GM12872 (cell line): ENCODE measurements at regions not wholly inside any gene's neighbourhood (a gene's known extent, or its start where the extent isn't known, plus 50 kb on each side); places are given as distances from the start of the nearest gene placed in this dataset.

Experiments
- TF ChIP-seq, protein P1 (sequence below): IDR thresholded peaks from 3 replicates; pipeline ENCODE4 v1.5.1; 2011; ENCODE audit warnings: low read depth, mild to moderate bottlenecking, low read length, moderate library complexity; ENCODE audit not compliant: insufficient read depth

DNA sequence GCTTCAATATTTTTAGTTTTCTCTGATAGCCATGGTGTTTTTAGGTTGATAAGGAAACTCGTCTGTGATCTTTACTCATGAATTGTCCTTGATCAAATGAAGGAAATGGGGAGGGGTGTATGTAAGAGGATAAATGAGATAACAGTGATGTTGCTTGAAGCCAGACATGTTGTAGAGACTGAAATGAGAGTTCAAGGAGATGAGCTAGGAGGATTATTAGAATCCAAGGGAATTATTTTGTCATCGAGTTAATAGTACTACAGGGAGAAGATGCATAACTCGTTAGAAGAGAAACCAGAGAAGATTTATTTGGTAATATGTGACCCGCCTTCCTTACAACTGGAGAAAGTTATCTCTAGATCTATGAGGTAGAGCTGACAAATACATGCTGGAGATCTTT, 371.3 kb upstream of the DDHD1 start:
- TF ChIP-seq, protein P1, sequence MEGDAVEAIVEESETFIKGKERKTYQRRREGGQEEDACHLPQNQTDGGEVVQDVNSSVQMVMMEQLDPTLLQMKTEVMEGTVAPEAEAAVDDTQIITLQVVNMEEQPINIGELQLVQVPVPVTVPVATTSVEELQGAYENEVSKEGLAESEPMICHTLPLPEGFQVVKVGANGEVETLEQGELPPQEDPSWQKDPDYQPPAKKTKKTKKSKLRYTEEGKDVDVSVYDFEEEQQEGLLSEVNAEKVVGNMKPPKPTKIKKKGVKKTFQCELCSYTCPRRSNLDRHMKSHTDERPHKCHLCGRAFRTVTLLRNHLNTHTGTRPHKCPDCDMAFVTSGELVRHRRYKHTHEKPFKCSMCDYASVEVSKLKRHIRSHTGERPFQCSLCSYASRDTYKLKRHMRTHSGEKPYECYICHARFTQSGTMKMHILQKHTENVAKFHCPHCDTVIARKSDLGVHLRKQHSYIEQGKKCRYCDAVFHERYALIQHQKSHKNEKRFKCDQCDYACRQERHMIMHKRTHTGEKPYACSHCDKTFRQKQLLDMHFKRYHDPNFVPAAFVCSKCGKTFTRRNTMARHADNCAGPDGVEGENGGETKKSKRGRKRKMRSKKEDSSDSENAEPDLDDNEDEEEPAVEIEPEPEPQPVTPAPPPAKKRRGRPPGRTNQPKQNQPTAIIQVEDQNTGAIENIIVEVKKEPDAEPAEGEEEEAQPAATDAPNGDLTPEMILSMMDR: no peak

DNA sequence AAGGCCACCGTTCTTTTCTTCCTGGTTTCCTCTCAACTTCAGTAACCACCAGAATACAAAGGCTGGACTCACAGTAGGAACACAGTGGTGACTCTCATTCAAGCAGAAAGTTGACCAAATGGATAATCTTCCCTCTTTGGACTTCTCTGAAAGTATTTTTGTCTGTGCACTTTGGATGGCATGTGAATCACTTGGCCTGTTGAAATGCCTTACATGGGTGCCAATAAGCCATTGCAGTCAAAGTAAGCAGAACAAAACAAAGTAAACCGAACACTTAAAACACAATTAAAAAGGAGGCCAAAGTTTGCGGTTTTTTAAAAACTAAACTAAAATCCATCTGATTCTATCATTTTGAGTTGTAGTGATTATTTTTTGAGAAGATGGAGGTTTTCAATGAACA, 370.1 kb upstream of the DDHD1 start:
- TF ChIP-seq, protein P1: no peak

DNA sequence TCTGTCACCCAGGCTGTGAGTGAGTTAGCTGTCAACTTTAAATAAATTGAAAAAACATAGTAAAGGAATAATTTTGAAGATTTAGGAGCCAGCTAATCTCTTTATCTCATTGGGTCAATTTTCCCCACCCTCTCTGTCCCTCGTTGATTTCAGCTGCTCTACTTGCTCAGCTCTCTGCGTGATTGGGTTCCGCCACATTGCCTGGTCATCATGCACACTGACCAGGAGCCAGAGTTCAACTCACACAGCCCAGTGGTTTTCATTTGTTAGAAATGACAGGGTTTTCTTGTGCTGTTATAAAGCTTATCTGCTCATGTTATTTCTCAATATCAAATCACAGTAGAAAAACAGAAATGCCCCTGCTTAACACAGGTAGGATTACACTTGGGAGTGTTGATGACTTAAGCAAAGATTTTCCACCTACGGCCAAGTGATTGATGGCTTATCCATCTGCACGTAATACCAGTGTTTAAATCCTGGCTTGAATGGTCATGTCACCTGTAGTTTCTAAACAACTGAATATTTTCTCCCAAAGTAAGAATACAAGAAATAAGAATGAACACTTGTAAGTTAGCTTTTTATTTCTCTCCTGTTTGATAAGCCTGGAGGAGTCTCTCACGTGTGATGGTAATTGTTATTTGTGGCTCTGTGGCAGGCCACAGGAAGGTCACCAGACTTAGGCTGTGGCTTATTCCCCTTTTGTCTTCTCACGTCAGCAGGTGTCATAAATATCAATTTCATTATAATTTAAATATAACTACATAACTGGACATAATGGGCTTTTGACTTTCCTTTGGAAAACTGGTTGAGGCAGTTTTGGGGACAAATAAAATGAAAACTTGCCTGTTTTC, 367.2 kb upstream of the DDHD1 start:
- TF ChIP-seq, protein P1: no peak

DNA sequence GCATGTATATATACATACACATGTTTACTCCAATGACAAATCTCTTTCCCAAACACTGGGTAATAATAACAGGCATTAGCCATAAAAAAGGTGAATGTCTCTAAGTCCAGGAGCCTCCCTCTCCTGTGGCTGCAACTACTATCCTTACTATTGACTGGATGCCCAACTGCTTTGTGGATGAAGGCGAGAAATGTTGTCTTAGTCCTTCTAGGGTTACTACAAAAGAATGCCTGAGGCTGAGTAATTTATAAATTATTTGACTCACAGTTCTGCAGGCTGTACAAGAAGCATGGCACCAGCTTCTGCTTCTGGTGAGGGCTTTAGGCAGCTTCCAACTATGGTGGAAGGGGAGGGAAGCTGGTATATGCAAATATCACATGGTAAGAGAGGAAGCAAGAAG, 366.0 kb upstream of the DDHD1 start:
- TF ChIP-seq, protein P1: no peak

DNA sequence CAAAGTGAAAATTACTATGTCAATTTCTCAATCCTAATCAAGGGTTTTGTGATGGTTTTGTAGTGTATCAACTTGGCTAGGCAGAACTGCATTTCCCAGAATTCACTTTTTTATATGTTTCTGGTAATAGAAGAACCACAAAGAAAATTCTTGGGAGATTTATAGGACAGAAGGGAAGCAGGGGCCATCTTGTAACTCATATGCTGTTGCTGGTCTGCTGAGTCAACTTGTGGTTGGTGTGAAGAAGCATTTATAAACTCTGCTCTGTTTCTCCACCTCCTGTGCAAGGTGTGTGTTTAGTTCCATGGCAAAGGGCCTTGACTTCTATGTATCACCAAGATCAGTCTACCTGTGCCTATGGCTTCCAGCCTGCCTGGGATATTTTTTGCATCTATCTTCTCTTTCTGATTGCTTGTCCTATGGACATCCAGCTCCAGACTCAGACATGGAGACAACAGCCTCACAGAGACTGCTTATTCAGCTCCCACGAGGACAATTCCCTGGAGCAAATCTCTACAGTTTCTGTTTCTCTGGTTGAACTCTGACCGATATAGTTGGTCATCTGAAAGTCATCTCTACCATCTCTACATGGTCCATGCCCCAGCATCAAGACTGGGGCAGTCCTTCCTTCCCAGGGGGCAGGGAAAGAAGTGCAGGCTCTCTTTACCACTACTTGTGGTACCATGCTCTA, 364.3 kb upstream of the DDHD1 start:
- TF ChIP-seq, protein P1: no peak

DNA sequence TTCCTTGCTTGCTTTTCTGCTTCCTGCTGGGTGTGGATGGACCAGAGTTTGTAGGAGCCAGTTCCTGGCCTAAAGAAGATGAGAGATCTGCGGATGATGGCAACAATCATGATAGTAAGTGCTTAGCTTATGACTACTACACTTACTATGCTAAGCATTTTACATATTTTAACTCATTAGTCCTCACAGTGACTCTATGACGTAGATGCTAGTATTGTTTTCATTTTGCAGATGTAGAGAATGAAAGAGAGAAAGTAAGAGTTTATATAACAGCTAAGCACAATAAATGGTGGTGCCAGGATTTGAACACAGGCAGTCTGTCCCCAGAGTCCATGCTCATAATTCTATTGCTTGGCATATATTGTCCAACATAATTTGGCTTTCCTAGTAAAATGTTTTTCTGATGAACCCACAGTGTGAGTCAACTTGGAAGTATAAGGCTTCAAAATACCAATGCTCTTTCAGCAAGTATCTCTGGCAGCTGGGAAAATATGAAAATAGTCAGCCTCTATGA, 363.2 kb upstream of the DDHD1 start:
- TF ChIP-seq, protein P1: no peak

DNA sequence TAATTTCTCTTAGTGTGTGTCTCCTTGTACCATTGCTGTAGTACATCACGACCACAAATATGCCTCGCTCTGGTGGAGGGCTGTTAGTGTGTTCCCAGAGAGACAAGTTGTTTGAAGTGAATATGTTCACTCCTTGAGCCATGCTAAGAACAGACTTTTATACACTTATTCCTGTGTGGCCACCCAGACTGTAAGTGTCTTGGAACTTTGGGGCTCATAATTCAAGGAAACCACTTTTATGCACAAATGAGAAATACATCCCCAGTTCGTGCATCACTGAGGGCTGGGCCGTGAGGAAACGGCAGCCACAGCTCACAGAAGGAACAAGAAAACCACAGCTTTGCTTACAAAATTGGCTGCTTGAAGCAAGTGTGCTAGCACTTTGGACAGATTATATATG, 362.2 kb upstream of the DDHD1 start:
- TF ChIP-seq, protein P1: no peak
